Trophoblast cell (in vitro differentiated cells and primary cell): ENCODE measurements at regions not wholly inside any gene's neighbourhood (a gene's known extent, or its start where the extent isn't known, plus 50 kb on each side); places are given as distances from the start of the nearest gene placed in this dataset.

ENCODE experiments used
- DNase-seq, 2 donors: peaks; one replicate each; pipeline ENCODE4 v3.0.0-alpha.2; 2016
- H2AFZ ChIP-seq: 2 replicates; pipeline ENCODE4 v1.6.1; 2013; ENCODE audit warnings: low read length, moderate library complexity, mild to moderate bottlenecking; ENCODE audit not compliant: insufficient read depth, poor library complexity
- H2AK5ac ChIP-seq: 2 replicates; pipeline ENCODE4 v1.6.1; 2013; ENCODE audit warnings: mild to moderate bottlenecking, low read length
- H2BK120ac ChIP-seq: 2 replicates; pipeline ENCODE4 v1.6.1; 2013; ENCODE audit warnings: low read length, mild to moderate bottlenecking, moderate library complexity; ENCODE audit not compliant: insufficient read depth, poor library complexity
- H2BK12ac ChIP-seq: 2 replicates; pipeline ENCODE4 v1.6.1; 2013; ENCODE audit warnings: mild to moderate bottlenecking, low read length, moderate library complexity
- H2BK5ac ChIP-seq: 2 replicates; pipeline ENCODE4 v1.6.1; 2013; ENCODE audit warnings: low read length, low read depth, moderate library complexity, mild to moderate bottlenecking; ENCODE audit not compliant: poor library complexity
- H3K14ac ChIP-seq: 2 replicates; pipeline ENCODE4 v1.6.1; 2013; ENCODE audit warnings: mild to moderate bottlenecking, low read length
- H3K18ac ChIP-seq: 2 replicates; pipeline ENCODE4 v1.6.1; 2013; ENCODE audit warnings: mild to moderate bottlenecking, low read length
- H3K23ac ChIP-seq: 2 replicates; pipeline ENCODE4 v1.6.1; 2013; ENCODE audit warnings: low read length
- H3K27ac ChIP-seq: 2 replicates; pipeline ENCODE4 v1.5.1; 2013; ENCODE audit warnings: low read depth, mild to moderate bottlenecking, inconsistent platforms, low read length, moderate library complexity
- H3K27me3 ChIP-seq: 2 replicates; pipeline ENCODE4 v1.6.1; 2013; ENCODE audit warnings: inconsistent platforms, mild to moderate bottlenecking, low read length, moderate library complexity; ENCODE audit not compliant: insufficient read depth
- H3K36me3 ChIP-seq, 2 experiments: 1 replicate in 1 of 2; 2 replicates in 1 of 2; pipeline ENCODE4 v1.6.1; 2013; ENCODE audit warnings: low read length in 2 of 2, mild to moderate bottlenecking in 2 of 2, moderate library complexity in 1 of 2; ENCODE audit not compliant: insufficient read depth in 2 of 2, control insufficient read depth in 1 of 2
- H3K4ac ChIP-seq: 2 replicates; pipeline ENCODE4 v1.6.1; 2013; ENCODE audit warnings: low read depth, mild to moderate bottlenecking, low read length, moderate library complexity
- H3K4me1 ChIP-seq, 2 experiments: 1 replicate in 1 of 2; 2 replicates in 1 of 2; pipeline ENCODE4 v1.6.1; 2013; ENCODE audit warnings: low read length in 2 of 2, mild to moderate bottlenecking in 2 of 2, moderate library complexity in 1 of 2; ENCODE audit not compliant: insufficient read depth in 2 of 2, control insufficient read depth in 1 of 2
- H3K4me2 ChIP-seq: 2 replicates; pipeline ENCODE4 v1.6.1; 2013; ENCODE audit warnings: inconsistent platforms, mild to moderate bottlenecking, low read length, moderate library complexity
- H3K4me3 ChIP-seq: 2 replicates; pipeline ENCODE4 v1.5.1; 2013; ENCODE audit warnings: mild to moderate bottlenecking, low read depth, low read length, inconsistent platforms
- H3K79me1 ChIP-seq: one replicate; pipeline ENCODE4 v1.6.1; 2013; ENCODE audit warnings: low read length
- H3K79me2 ChIP-seq: 2 replicates; pipeline ENCODE4 v1.6.1; 2013; ENCODE audit warnings: low read length, mild to moderate bottlenecking; ENCODE audit not compliant: control insufficient read depth, insufficient read depth, poor library complexity
- H3K9ac ChIP-seq: 2 replicates; pipeline ENCODE4 v1.6.1; 2013; ENCODE audit warnings: mild to moderate bottlenecking, low read length
- H3K9me3 ChIP-seq: 2 replicates; pipeline ENCODE4 v1.6.1; 2013; ENCODE audit warnings: low read depth, mild to moderate bottlenecking, control low read depth, inconsistent platforms, low read length; ENCODE audit not compliant: insufficient read depth
- H4K12ac ChIP-seq: 2 replicates; pipeline ENCODE4 v1.6.1; 2013; ENCODE audit warnings: low read depth, mild to moderate bottlenecking, low read length, moderate library complexity
- H4K8ac ChIP-seq: 2 replicates; pipeline ENCODE4 v1.6.1; 2013; ENCODE audit warnings: low read depth, mild to moderate bottlenecking, low read length, moderate library complexity
- H4K91ac ChIP-seq: one replicate; pipeline ENCODE4 v1.6.1; 2013; ENCODE audit warnings: low read depth, mild to moderate bottlenecking, low read length, moderate library complexity
- WGBS: extraction: QIAGEN DNeasy Blood & Tissue Kit; methylation state at CpG from one replicate; pipeline ENCODE4 v1.1.7; 2013; ENCODE audit warnings: missing lambda C conversion rate; ENCODE audit not compliant: insufficient read length, insufficient coverage; ENCODE audit errors: extremely low coverage; 5-methylcytosine and 5-hydroxymethylcytosine counted together

GRCh38 chr10:129046962-129047361 lies 420.1 kb upstream of the MGMT start:
- Histone ChIP-seq H3K79me2 (no peaks in the 10 kb centered on the region), H3K79me1 (no peaks in the 10 kb centered on the region), H2BK12ac (no peak overlapping the region), H3K14ac (no peak overlapping the region), H2AK5ac (no peak overlapping the region), H3K4me2 (no peak overlapping the region), H4K8ac (no peak overlapping the region), H3K27ac (no peak overlapping the region), H4K91ac (no peak overlapping the region), H2BK5ac (no peak overlapping the region), H3K4me1 (peaks cover 0 to 3% of the 10 kb centered on the region in 2 experiments), H3K27me3 (no peaks in the 10 kb centered on the region), H3K4me3 (no peak overlapping the region), H3K36me3 (no peaks in the 10 kb centered on the region), H3K18ac (no peak overlapping the region), H4K12ac (no peak overlapping the region), H3K23ac (no peak overlapping the region), H3K9ac (no peak overlapping the region), H3K9me3 (peaks cover 3% of the 10 kb centered on the region), H2BK120ac (no peak overlapping the region), H2AFZ (no peak overlapping the region), H3K4ac (no peak overlapping the region)
- DNase-seq, result no peak
- no CpG with 5 or more reads among the region's 5 CpGs for WGBS

DNA sequence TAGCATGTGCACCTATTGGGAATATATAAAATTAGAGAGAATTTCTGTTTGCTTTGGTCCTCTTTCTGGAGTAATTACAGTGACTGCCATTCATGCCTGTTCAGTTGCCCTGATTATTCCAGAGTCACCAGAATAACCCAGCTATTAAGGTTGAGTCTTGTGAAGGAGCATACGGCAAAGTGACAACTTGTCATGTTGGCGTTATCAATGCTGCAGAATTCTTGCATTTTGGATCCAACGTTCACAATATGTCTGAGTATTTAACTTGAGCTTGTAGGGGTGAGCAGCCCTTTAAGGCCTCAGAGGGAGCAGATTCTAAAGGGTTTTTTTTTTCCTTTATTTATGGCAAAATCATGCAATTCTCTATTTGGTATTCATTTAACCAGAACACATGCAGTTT lies 419.4 kb upstream of the MGMT start:
- H3K18ac ChIP-seq, result no peak overlapping the region
- peaks cover 0 to 3% of the 10 kb centered on the region in 2 experiments for H3K4me1 ChIP-seq
- no peaks in the 10 kb centered on the region for H3K79me1 ChIP-seq
- H3K79me2 ChIP-seq, result no peaks in the 10 kb centered on the region
- H2BK5ac ChIP-seq, result no peak overlapping the region
- no peak overlapping the region for H3K9ac ChIP-seq
- no peaks in the 10 kb centered on the region for H3K36me3 ChIP-seq
- no peak overlapping the region for H3K4me3 ChIP-seq
- H4K91ac ChIP-seq, result no peak overlapping the region
- no peak overlapping the region for H2AK5ac ChIP-seq
- H3K27me3 ChIP-seq, result no peaks in the 10 kb centered on the region
- H3K4ac ChIP-seq, result no peak overlapping the region
- no peak overlapping the region for H4K12ac ChIP-seq
- no CpG with 5 or more reads among the region's 3 CpGs for WGBS
- H4K8ac ChIP-seq, result no peak overlapping the region
- DNase-seq, result no peak
- H3K9me3 ChIP-seq, result peaks cover 3% of the 10 kb centered on the region
- H3K23ac ChIP-seq, result no peak overlapping the region
- no peak overlapping the region for H2BK12ac ChIP-seq
- no peak overlapping the region for H3K14ac ChIP-seq
- no peak overlapping the region for H3K27ac ChIP-seq
- no peak overlapping the region for H2AFZ ChIP-seq
- no peak overlapping the region for H3K4me2 ChIP-seq
- H2BK120ac ChIP-seq, result no peak overlapping the region

DNA sequence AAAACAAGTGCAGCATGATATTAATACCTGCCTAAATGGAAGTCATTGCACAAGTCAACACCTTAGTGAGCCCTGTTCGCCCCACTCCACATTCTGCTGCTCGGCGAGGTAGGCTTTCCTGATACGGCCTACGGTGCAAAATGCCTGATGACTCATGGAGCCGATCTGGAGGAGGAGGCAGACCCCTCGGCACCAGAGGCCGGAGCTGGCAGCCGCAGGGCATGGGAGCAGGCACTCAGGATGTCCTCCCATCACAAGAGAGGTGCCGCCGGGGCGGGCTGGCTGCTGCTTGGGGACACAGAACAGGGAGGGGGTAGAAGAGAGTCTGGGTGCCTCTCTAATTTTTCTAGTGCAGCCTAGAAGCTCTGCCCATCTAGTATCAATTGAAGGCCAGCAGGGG lies 418.5 kb upstream of the MGMT start:
- no CpG with 5 or more reads among the region's 12 CpGs for WGBS
- DNase-seq, result no peak
- no peak overlapping the region for H4K91ac ChIP-seq
- peaks cover 3% of the 10 kb centered on the region for H3K9me3 ChIP-seq
- peaks cover 0 to 3% of the 10 kb centered on the region in 2 experiments for H3K4me1 ChIP-seq
- no peak overlapping the region for H3K18ac ChIP-seq
- H3K79me2 ChIP-seq, result no peaks in the 10 kb centered on the region
- H2AK5ac ChIP-seq, result no peak overlapping the region
- H3K4me3 ChIP-seq, result no peak overlapping the region
- H3K14ac ChIP-seq, result no peak overlapping the region
- H3K9ac ChIP-seq, result no peak overlapping the region
- no peaks in the 10 kb centered on the region for H3K36me3 ChIP-seq
- H4K8ac ChIP-seq, result no peak overlapping the region
- H2BK5ac ChIP-seq, result no peak overlapping the region
- H3K27me3 ChIP-seq, result no peaks in the 10 kb centered on the region
- H2BK12ac ChIP-seq, result no peak overlapping the region
- no peaks in the 10 kb centered on the region for H3K79me1 ChIP-seq
- H4K12ac ChIP-seq, result no peak overlapping the region
- H3K4me2 ChIP-seq, result no peak overlapping the region
- no peak overlapping the region for H3K4ac ChIP-seq
- no peak overlapping the region for H3K23ac ChIP-seq
- H2BK120ac ChIP-seq, result no peak overlapping the region
- no peak overlapping the region for H3K27ac ChIP-seq
- H2AFZ ChIP-seq, result no peak overlapping the region

GRCh38 chr10:129049501-129049900 lies 417.5 kb upstream of the MGMT start:
- no peak overlapping the region for H4K12ac ChIP-seq
- H2BK120ac ChIP-seq, result no peak overlapping the region
- H3K27me3 ChIP-seq, result no peaks in the 10 kb centered on the region
- H3K27ac ChIP-seq, result no peak overlapping the region
- DNase-seq, result no peak
- no peak overlapping the region for H3K23ac ChIP-seq
- no peak overlapping the region for H2AFZ ChIP-seq
- no peak overlapping the region for H3K9ac ChIP-seq
- no peak overlapping the region for H3K4me3 ChIP-seq
- H3K79me2 ChIP-seq, result no peaks in the 10 kb centered on the region
- no peaks in the 10 kb centered on the region for H3K79me1 ChIP-seq
- H3K9me3 ChIP-seq, result peaks cover 3% of the 10 kb centered on the region
- H2BK5ac ChIP-seq, result no peak overlapping the region
- no peak overlapping the region for H3K18ac ChIP-seq
- H2BK12ac ChIP-seq, result no peak overlapping the region
- no CpG with 5 or more reads among the region's 7 CpGs for WGBS
- H4K91ac ChIP-seq, result no peak overlapping the region
- no peak overlapping the region for H4K8ac ChIP-seq
- no peak overlapping the region for H3K14ac ChIP-seq
- no peak overlapping the region for H3K4me2 ChIP-seq
- no peaks in the 10 kb centered on the region for H3K36me3 ChIP-seq
- no peak overlapping the region for H3K4ac ChIP-seq
- no peak overlapping the region for H2AK5ac ChIP-seq
- peaks cover 0 to 3% of the 10 kb centered on the region in 2 experiments for H3K4me1 ChIP-seq
